Nucleus accumbens (tissue), 56 donors: ENCODE measurements at regions not wholly inside any gene's neighbourhood (a gene's known extent, or its start where the extent isn't known, plus 50 kb on each side); places are given as distances from the start of the nearest gene placed in this dataset.

Experiments
- DNase-seq, 56 donors: peaks; one replicate each; lab custom pipeline; 2025; lab: John Stamatoyannopoulos, UW

DNA sequence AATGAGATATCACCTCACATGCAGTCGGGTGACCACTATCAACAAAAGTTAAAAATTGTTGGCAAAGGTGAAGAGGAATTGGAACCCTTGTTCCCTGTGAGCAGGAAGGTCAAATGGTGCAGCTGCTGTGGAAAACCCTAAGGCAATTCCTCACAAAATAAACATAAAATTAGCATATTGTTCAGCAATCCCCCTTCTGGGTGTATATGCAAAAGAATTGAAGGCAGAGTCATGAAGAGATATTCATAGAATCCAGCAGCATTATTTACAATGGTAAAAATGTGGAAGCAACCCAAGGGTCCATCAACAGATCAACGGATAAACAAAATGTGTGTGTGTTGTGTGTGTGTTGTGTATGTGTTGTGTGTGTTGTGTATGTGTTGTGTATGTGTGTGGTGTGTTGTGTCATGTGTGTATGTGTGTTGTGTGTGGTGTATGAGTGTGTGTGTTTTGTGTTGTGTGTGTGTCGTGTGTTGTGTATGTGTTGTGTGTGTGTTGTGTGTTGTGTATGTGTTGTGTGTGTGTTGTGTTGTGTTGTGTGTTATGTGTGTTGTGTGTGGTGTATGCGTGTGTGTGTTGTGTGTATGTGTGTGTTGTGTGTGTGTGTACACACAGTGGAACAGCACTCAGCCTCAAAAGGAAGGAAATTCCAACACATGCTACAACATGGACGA, 245.1 kb downstream of the ERMARD start:
- no peak for DNase-seq

DNA sequence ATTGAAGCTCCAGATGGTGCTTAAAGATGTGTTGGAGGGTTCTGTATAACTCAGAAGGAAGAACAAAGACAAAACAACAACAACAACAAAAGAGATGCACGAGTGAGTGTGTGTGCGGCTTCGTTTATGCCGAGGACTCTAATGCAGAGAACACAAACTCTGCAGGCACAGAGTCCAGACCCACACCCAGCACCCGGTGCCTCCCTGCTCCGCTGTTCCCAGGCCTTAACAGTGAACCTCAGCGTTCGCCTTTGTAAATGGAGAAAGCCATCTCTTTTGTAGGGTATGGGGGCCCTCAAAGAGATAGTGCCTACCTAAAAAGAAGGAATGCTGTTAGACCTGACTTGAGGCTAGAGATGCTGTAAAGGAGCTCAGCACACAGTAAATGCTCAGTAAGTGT, 243.3 kb downstream of the ERMARD start:
- DNase-seq: no peak

DNA sequence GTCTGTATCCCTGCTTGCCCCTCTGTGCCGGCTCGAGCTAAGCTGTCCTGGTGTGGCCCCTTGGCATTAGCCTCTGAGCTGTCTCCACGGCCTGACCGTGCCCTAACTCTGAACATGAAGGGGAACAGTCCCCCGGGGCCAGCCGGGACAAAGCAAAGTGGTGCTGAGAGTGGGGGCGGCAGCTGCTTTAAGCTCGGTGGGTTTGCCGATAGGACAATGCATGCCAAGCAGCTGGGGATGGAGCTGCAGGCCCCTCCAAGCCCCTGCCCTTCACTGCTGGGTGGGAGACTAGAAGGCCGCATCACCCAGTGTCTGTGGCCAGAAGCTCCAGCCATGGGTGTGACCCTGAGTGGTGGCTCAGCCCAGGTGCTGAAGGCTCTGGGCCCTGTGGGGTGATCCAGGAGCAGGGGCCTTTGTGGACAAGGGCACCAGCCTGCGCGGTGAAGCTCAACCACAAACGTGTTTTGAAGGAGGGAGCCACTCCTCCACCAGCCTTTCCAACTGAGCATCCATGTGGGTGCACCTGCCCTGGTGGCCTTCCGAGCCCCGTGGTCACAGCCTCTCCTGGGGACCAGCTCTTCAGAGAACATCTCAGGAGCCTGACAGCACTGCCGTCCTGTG, 242.5 kb downstream of the ERMARD start:
- no peak for DNase-seq

DNA sequence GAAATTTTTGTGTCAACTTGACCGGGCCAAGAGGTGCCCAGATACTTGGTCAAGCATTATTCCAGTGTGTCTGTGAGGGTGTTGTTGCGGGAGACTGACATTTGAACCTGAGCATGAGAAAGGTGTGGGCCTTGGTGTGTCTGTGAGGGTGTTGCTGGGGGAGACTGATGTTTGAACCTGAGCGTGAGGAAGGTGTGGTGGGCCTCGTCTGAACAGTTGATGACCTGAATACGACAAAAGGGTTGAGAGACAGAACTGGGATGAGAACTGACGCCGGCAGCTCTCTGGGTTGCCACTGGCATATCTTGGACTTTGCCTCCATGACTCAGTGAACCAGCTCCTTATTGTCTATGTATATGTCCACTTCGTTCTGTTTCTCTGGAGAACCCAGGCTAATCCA, 240.5 kb downstream of the ERMARD start:
- no peak for DNase-seq

DNA sequence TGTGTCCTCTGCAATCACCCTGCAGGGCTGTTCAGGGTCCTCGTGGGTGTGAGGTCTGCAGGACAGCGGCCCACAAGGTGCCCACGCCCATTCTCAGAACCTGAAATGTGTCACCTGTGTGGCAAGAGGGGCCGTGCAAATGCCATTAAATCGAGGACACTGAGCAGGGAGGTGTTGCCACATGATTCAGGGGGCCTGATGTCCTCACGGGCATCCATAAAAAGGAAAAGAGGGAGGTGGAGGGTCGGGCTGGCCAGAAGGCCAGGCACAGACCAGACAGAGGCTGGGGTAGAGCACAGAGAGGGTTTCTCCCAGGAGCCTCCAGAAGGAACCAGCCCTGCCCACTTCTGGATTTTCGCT, 239.6 kb downstream of the ERMARD start:
- DNase-seq: no peak

DNA sequence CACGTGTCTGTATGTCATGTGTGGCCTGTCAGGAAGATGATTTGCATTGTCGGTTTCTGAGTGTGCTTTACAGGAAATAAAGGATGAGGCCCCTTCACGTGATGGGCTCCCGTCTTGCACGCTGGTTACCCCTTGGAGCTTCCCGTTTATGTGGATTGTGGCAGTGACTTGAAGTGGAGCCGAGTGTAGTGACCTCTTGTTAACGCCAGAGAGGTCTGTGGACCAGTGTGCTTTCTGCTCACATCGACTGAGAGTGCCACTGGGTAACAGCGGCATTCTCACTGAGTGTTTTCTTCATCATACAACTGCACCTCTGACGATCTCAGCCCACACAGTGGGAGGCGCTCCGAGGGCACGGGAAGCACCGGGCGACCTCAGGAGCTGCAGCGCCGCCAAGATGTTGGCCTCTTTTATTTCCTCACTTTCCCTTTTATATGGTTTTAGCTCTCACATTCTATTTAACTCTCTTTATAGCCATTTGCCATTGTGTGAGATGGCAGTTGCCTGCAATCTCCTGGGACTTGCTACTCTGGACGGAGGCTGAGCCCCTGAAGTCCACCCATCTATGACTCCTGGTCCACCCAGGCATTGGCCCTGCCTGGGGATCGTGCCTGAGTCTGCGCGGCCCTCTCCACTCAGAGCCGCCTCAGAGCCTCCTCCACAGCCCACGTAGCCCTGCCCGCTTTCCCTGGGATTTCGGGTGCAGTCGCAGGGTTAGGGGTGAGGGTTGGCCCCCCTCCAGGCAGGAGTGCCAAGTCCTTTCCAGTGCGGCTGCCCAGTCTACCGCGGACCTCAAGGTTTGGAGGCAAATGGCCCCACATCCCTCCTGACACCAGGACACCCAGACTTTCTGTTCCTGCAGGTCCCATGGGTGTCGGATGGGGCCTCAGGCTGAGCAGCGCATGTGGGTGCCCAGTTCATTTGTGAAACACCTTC, 238.9 kb downstream of the ERMARD start:
- peak in 17 of 56 donors; percentile 7 to 61 (median 29) for DNase-seq

DNA sequence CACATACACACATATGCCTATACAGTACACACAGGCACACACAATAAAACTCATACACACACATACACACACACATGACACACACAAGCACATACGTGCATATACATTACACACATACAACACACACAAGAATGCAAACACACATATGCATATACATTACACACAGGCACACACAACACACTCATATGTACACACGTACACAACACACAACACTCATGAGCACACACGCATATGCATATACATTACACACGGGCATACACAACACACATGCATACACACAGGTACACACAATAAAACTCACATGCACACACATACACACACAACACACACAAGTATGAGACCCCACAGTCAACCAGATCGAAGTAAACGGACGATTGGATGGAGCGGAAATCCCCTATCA, 238.2 kb downstream of the ERMARD start:
- no peak for DNase-seq

DNA sequence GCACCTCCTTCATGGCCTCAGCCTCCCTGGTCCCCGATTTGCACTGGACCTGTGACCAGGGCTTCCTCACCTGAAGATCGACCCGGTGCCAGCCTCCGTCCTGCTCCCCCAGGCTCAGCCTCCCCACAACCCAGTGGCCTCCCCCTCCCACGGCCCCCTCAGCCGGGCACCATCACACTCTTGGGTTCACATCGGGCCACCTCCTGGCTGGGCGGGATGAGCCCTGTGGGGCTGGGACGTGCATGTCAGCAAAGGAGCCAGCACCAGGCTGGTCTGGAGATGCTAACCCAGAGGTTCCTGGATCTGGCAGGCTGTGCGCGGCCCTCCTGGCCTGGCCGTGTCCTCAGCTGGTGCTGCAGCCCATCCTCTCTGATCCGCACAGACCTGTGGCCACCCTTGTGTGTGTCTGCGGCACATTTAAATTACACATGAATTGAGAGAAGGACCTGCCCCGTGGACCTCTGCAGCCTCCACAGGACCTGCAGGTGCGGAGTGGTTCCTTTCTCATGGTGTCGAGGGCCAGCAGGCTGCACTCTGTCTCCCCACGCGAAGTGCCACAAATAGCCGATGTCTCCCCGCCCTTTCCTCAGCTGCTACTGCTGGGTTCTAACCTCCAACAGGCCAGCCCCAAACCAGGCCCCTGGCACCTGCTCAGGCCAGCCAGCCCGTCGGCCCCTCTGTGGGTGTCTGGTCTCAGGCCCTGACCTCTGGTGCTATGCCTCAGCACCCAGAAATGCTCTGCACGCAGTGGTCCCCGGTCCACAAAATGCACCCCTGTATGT, 237.5 kb downstream of the ERMARD start:
- no peak for DNase-seq

DNA sequence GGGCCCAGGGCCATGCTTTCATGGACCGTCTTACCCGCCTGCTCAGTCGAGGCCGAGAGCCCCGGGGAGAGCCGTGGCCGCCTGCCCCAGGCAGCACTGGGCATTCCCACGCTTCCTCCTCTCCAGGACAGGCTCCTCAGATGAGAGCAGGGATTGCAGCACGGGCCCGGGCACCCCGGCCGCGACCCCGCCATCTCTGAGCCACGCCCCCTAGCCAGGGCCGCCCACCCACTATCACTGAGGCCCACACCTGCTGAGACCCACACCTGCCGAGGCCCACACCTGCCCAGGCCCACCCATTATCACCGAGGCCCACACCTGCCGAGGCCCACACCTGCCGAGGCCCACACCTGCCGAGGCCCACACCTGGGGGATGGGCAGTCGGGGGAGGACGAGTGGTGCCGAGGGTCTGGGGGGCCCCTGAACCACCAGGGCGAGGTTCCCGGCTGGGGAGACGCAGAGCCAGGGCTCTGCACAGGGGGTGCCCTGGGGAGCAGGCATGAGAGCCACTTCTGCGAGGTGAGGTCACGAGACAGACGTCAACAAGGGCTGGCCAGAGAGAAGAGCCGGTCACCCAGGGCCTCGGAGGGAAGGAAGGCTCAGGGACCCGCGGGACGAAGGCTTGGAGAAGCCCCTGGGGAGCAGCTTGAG, 235.6 kb downstream of the ERMARD start:
- DNase-seq: no peak

DNA sequence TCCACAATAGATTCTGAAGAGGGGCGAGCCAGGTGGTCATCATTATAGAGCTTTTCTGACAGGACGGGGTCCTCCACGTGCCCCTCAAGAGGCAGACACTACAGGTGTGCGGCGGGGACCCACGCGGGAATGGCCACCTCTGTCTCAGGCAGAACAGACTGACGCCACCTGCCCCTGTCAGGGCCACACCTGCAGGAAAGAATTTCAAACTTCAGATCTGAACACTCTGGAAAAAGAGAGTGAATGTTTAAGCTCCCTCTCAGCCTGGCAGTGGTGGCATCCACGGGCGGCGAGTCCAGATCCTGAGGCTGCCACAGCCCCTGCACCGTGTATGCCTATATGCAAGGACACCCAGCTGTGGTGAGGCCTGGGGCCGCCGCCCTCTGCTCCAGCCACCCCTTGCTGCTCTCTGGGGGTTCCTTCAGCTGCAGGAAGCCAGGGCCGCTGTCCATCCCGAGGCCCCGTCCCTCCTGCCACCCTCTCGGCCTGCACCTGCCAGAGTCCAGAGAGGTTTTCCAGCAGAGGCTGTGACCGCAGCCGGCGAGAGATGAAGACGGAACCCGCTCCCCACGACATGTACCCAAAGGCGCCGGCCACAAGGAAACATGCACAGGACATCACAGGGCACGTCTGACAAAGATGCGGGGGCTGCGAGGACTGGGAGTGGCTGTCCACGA, 234.9 kb downstream of the ERMARD start:
- no peak for DNase-seq

DNA sequence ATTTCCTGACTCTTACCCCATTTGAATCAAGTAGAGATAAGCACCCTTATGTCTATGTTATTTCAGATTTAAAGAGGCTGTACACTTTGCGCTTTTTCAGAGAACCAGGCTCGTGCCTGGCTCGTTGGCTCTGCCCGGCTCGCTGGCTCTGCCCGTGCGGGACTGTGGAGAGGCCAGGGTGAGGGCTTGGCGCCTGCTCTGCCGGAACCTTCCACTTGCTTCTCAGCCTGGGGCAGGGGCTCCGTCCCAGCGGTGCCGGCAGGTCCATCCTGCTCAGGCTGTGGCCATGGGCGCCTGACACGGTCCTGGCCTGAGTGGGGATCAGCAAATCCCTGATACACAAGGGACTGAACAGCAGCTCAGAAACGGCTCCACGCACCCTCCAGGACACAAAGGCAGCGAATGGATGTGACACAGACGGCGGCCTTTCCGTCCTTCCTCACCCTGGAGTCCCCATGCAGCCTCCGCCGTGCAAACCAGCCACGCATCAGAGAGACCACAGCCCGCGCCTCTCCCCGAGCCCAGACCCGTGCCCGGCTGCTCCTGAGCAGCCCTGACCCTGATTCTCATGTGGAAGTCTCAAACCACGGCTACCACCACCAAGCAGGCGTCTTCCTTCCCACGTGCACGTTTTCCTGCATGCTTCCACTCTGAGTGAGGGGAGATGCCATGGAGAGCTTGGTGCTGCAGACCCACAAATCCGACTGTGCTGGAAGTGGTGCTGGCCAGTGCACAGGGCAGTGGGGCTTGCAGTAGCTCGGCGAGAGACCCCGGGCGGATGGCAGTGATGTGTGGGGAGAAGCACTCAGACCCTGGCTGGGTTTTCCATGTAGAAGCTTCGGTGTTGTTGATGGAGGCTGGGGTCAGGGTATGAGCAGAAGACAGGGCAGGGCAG, 233.9 kb downstream of the ERMARD start:
- no peak for DNase-seq

DNA sequence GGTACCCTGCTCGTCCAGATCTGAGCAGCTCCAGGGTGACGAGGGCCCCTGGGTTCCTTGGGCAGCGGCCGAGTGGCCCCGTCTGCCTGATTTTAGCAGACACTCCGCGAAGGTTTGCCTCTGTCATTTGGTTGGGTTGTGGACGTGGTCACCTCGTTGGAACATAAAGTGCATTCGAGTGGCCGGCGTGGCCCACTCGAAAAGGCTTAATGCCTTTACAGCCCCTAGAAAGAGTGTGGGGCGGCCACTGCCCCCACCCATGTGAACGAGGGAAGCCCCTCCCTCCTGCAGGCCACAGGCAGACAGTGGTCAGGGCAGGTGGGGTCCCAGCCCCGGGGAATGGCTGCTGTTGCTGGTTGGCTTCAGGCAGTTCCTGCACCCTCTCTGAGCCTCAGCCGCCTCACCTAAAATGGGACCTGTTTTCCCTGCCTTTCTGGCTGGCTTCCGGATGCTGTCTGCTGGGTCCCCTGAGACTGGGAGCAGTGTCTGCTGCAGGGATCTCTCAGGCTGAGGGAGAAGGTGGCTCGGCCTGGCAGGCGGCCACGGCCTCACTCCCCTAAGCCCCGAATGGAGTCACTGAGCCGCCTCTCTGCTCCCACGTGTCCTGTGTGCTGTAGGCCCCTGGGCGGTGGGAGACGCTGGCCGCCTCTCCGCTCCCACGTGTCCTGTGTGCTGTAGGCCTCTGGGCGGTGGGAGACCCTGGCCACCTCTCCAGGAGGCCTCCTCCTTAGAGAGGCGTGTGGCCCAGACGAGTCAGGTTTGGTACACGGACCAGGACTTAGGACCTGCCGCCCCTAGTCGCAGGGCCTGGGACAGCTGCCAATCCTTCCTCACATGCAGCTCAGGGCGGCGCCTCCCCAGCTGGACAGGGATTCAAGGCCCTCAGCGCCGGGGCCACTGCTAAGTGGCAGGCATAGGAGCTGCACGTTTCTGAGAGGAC, 233.0 kb downstream of the ERMARD start:
- no peak for DNase-seq

DNA sequence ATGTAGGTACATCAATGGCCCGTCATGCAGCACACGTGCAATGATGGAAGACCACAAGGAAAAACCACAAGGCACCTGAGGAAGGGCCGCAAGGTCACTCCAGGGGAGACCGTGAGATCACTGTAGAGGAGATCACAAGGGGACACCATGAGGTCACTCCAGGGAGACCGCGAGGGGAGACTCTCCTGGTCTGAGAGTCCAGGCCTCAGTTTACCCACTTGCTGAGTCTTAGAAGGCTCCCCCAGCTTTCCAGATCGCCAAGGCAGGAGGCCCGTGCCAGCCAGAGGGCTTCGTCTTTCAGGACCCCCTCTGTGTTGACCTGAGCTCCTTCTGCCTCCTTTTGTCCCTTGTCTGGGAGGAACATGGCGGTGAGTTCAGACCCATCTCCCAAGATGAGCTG, 232.2 kb downstream of the ERMARD start:
- no peak for DNase-seq

DNA sequence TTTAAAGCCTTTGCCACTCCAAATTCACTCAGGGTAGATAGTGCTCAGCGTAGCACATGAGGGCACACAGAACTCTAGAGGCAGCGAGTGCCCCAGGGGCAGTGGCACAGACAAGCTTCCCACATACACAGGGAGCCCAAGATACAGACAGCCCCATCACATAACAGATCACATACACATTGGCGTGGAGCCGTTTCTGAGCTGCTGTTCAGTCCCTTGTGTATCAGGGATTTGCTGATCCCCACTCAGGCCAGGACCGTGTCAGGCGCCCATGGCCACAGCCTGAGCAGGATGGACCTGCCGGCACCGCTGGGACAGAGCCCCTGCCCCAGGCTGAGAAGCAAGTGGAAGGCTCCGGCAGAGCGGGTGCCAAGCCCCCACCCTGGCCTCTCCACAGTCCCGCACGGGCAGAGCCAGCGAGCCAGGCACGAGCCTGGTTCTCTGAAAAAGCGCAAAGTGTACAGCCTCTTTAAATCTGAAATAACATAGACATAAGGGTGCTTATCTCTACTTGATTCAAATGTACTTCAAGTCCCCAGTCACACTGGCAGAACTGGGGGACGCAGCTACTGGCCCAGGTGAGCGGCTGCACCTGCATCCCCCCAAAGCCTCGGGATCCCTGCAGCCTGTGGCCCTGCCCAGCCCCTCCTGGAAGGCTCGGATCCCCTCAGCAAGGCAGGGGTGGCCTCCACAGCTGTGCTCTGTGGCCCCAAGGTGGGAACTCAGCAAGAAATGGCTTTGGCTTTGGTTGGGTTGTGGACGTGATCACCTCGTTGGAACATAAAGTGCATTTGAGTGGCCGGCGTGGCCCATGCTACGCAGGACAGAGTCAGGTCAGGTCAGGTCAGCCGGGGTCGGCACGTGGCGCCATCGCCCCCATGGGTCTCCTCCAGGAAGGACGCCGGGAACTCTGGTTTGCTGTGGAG, 231.3 kb downstream of the ERMARD start:
- no peak for DNase-seq

DNA sequence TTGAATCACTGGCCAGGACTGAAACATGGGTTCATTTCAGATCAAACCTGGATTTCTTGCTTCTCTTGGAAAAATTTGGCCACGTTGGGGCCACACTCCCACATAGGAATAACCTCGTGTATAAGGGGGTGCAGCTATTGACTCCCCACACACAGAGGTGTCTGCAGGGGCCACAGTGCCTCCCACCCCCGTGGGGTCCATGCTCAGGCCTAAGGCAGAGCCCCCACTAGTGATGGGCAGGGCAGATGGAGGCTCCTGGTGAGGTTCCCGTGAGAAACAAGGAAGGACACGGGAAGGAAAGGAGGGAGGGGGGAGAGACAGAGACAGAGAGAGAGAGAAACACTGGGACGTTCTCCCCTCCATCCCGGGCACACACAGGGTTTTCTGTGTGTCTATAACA, 230.5 kb downstream of the ERMARD start:
- DNase-seq: no peak

DNA sequence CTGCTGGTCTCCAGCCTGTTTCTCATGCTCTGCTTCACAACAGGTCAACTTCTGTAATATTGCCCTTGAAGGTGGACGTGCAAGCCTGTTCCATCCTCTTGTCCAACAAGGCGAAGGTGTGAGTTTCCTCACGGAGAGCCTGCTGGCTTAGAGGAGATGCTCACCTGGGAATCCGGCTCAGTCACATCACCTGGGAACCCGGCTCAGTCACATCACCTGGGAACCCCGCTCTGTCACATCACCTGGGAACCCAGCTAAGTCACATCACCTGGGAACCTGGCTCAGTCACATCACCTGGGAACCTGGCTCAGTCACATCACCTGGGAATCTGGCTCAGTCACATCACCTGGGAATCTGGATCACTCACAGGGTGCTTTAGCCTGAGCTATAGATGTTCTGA, 230.1 kb downstream of the ERMARD start:
- no peak for DNase-seq
